GM12872 (cell line): ENCODE measurements at regions not wholly inside any gene's neighbourhood (a gene's known extent, or its start where the extent isn't known, plus 50 kb on each side); places are given as distances from the start of the nearest gene placed in this dataset.

ENCODE experiments used
- TF ChIP-seq, protein P1 (sequence below): IDR thresholded peaks from 3 replicates; pipeline ENCODE4 v1.5.1; 2011; ENCODE audit warnings: low read depth, mild to moderate bottlenecking, low read length, moderate library complexity; ENCODE audit not compliant: insufficient read depth

DNA sequence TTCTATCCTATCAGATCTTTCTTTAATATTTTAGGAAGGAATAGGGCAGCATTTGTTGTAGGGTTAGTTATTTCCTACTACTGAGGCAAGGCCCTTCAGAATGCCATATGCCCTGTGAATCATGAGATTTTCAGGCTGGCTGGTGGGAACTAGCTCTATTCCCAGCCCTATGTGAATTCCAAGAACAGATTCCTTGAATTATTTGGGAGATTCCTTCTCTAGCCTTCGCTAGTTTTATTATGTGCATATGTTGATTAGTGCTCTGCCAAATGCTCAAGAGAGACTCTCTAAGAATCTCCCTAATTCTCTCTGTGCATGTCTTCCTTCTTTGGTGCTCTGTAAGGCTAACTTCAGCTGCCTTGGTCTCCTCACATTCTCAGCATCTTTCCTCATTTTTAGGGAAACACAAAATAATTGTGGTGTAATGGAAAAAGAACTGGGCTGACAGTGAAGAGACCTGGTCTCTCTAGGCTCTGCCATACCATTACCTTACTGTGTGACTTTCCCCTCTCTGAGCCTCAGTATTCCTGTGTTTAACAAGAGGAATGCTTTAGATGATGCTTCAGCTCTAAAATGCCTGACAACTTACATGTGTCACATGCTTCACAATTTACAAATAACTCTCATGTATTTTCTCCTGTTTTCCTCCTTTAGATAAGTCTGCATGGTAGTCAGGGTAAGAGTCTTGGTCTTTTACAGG is 79.7 kb downstream of the VMA21 start:
- TF ChIP-seq, protein P1, sequence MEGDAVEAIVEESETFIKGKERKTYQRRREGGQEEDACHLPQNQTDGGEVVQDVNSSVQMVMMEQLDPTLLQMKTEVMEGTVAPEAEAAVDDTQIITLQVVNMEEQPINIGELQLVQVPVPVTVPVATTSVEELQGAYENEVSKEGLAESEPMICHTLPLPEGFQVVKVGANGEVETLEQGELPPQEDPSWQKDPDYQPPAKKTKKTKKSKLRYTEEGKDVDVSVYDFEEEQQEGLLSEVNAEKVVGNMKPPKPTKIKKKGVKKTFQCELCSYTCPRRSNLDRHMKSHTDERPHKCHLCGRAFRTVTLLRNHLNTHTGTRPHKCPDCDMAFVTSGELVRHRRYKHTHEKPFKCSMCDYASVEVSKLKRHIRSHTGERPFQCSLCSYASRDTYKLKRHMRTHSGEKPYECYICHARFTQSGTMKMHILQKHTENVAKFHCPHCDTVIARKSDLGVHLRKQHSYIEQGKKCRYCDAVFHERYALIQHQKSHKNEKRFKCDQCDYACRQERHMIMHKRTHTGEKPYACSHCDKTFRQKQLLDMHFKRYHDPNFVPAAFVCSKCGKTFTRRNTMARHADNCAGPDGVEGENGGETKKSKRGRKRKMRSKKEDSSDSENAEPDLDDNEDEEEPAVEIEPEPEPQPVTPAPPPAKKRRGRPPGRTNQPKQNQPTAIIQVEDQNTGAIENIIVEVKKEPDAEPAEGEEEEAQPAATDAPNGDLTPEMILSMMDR: no peak

- TF ChIP-seq, protein P1: no peak
Observed at GRCh38 chrX:151478058-151478457, 81.1 kb downstream of the VMA21 start.

- TF ChIP-seq, protein P1: peak; percentile 59
Observed at GRCh38 chrX:151488677-151489076, 74.8 kb upstream of the PASD1 start.

GRCh38 chrX:151505796-151506195 is 57.7 kb upstream of the PASD1 start:
- TF ChIP-seq, protein P1: peak; percentile 50

DNA sequence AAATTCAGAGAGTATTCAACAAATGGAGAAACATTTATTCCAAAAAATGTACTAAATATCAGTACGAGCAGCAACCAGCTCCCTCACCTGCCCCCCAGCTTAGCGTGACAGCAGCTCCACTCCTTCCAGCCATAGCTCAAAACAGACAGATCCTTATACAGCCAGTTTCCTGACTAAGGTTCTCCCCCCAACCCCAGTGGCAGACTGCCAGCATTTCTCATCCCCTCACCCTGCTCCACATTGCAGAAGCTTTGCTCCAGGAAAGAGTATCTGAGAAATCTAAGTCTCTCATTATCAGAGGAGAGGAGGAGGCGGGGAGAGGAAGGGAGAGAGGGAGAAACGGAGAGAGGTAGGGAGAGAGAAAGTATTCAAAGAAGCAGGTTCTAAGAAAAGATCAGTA is 53.3 kb upstream of the PASD1 start:
- TF ChIP-seq, protein P1: no peak

GRCh38 chrX:151513472-151513871 is 50.0 kb upstream of the PASD1 start:
- TF ChIP-seq, protein P1: no peak
